NT2/D1 (cell line): ENCODE measurements at regions not wholly inside any gene's neighbourhood (a gene's known extent, or its start where the extent isn't known, plus 50 kb on each side); places are given as distances from the start of the nearest gene placed in this dataset.

Experiments used
- SUZ12 ChIP-seq: IDR thresholded peaks from 2 replicates; pipeline ENCODE4 v1.6.1; 2011; ENCODE audit not compliant: insufficient read length, insufficient read depth; ENCODE audit errors: extremely low read depth
- ZNF274 ChIP-seq: IDR thresholded peaks from 2 replicates; pipeline ENCODE4 v1.6.1; 2011; ENCODE audit warnings: mild to moderate bottlenecking, low read depth, low read length

DNA sequence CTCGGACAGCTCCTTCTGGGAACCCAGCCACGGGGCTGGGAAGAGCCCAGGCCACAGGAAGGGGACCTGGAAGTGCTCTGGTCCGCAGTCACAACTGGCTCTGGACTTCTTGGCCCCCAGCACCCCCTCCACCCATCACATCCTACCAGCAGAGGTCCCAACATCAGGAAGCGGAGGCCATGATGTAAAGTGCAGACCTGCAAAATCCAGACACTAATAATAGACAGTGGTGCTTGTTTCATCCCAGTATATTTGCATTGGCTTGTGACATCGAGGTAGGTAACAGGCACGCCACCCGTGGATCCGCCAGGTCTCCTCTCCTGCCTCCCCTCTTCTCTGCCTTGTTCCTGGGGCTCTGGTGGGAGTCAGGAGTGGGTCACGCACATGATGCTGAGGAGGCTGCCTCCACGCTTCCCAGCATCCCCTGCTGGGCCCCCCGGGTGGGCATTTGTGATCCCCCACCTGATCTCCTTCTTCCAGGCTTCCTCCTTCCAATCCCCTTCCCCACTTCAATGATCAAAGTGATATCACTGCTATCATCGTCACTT is 1454.0 kb downstream of the BRD1 start:
- TF ChIP-seq ZNF274: no peak
- no peak for TF ChIP-seq SUZ12
